H9 (cell line): ENCODE measurements at regions not wholly inside any gene's neighbourhood (a gene's known extent, or its start where the extent isn't known, plus 50 kb on each side); places are given as distances from the start of the nearest gene placed in this dataset.

Experiments
- DNase-seq: peaks from one replicate; pipeline ENCODE4 v3.0.0-alpha.2; 2017
- H2AFZ ChIP-seq: one replicate; pipeline ENCODE4 v1.6.1; 2013; ENCODE audit warnings: mild to moderate bottlenecking, low read length, control low read depth, moderate library complexity
- H2AK5ac ChIP-seq: 2 replicates; pipeline ENCODE4 v1.6.1; 2013; ENCODE audit warnings: low read length, control low read depth, mixed read lengths; ENCODE audit not compliant: insufficient read length
- H2BK120ac ChIP-seq: one replicate; pipeline ENCODE4 v1.6.1; 2013; ENCODE audit warnings: low read depth, mild to moderate bottlenecking, low read length, control low read depth, inconsistent platforms; ENCODE audit not compliant: poor library complexity, severe bottlenecking
- H2BK12ac ChIP-seq: 2 replicates; pipeline ENCODE4 v1.6.1; 2013; ENCODE audit warnings: low read length, control low read depth, mixed read lengths, low read depth; ENCODE audit not compliant: insufficient read length
- H2BK15ac ChIP-seq: 2 replicates; pipeline ENCODE4 v1.6.1; 2013; ENCODE audit warnings: low read depth, low read length, control low read depth
- H2BK20ac ChIP-seq: one replicate; pipeline ENCODE4 v1.6.1; 2013; ENCODE audit warnings: low read depth, mild to moderate bottlenecking, low read length, control low read depth, inconsistent platforms; ENCODE audit not compliant: poor library complexity, severe bottlenecking
- H2BK5ac ChIP-seq: 2 replicates; pipeline ENCODE4 v1.6.1; 2013; ENCODE audit warnings: low read length, control low read depth, mixed read lengths; ENCODE audit not compliant: insufficient read length
- H3K14ac ChIP-seq: 2 replicates; pipeline ENCODE4 v1.6.1; 2013; ENCODE audit warnings: low read length, control low read depth; ENCODE audit not compliant: insufficient read depth
- H3K18ac ChIP-seq: 2 replicates; pipeline ENCODE4 v1.6.1; 2013; ENCODE audit warnings: low read depth, mild to moderate bottlenecking, mixed read lengths, low read length, control low read depth; ENCODE audit not compliant: insufficient read length
- H3K23ac ChIP-seq: 2 replicates; pipeline ENCODE4 v1.6.1; 2013; ENCODE audit warnings: low read length, control low read depth, mixed read lengths, low read depth; ENCODE audit not compliant: insufficient read length
- H3K23me2 ChIP-seq: 2 replicates; pipeline ENCODE4 v1.6.1; 2013; ENCODE audit warnings: low read depth, mild to moderate bottlenecking, mixed read lengths, low read length, control low read depth; ENCODE audit not compliant: insufficient read length, poor library complexity, severe bottlenecking
- H3K27ac ChIP-seq: 2 replicates; pipeline ENCODE4 v1.5.1; 2013; ENCODE audit warnings: low read length, control low read depth, mixed read lengths, low read depth; ENCODE audit not compliant: insufficient read length
- H3K27me3 ChIP-seq: 2 replicates; pipeline ENCODE4 v1.6.1; 2013; ENCODE audit warnings: low read length, control low read depth, inconsistent platforms; ENCODE audit not compliant: insufficient read depth
- H3K4ac ChIP-seq: 2 replicates; pipeline ENCODE4 v1.6.1; 2013; ENCODE audit warnings: low read depth, mild to moderate bottlenecking, control low read depth, inconsistent platforms, low read length, moderate library complexity
- H3K4me1 ChIP-seq: 2 replicates; pipeline ENCODE4 v1.6.1; 2013; ENCODE audit warnings: low read length, control low read depth, inconsistent platforms; ENCODE audit not compliant: insufficient read depth
- H3K4me2 ChIP-seq: 2 replicates; pipeline ENCODE4 v1.6.1; 2013; ENCODE audit warnings: low read length, control low read depth, mixed read lengths; ENCODE audit not compliant: insufficient read length, insufficient read depth
- H3K56ac ChIP-seq: 2 replicates; pipeline ENCODE4 v1.6.1; 2013; ENCODE audit warnings: low read depth, mild to moderate bottlenecking, mixed read lengths, low read length, control low read depth; ENCODE audit not compliant: insufficient read length
- H3K79me1 ChIP-seq: 2 replicates; pipeline ENCODE4 v1.6.1; 2013; ENCODE audit warnings: low read depth, mild to moderate bottlenecking, moderate library complexity, low read length, control low read depth, inconsistent platforms; ENCODE audit not compliant: insufficient read depth, poor library complexity, severe bottlenecking
- H3K79me2 ChIP-seq: 2 replicates; pipeline ENCODE4 v1.6.1; 2013; ENCODE audit warnings: low read length, control low read depth, inconsistent platforms; ENCODE audit not compliant: insufficient read depth
- H3K9ac ChIP-seq: 2 replicates; pipeline ENCODE4 v1.6.1; 2013; ENCODE audit warnings: low read length, control low read depth, mixed read lengths; ENCODE audit not compliant: insufficient read length; ENCODE audit errors: extremely low read depth
- H3K9me3 ChIP-seq: one replicate; pipeline ENCODE4 v1.6.1; 2013; ENCODE audit warnings: low read depth, low read length, inconsistent platforms; ENCODE audit not compliant: control insufficient read depth
- H3T11ph ChIP-seq: one replicate; pipeline ENCODE4 v1.6.1; 2013; ENCODE audit warnings: mild to moderate bottlenecking, low read length, control low read depth, inconsistent platforms
- H4K20me1 ChIP-seq: one replicate; pipeline ENCODE4 v1.6.1; 2013; ENCODE audit not compliant: control insufficient read depth, insufficient read length, insufficient read depth
- H4K5ac ChIP-seq: 2 replicates; pipeline ENCODE4 v1.6.1; 2013; ENCODE audit warnings: low read depth, mild to moderate bottlenecking, mixed read lengths, low read length, control low read depth; ENCODE audit not compliant: insufficient read length
- H4K8ac ChIP-seq: replicated peaks from 2 replicates; pipeline ENCODE4 v1.6.1; 2013; ENCODE audit warnings: low read length, control low read depth, mixed read lengths, low read depth; ENCODE audit not compliant: insufficient read length
- H4K91ac ChIP-seq: 2 replicates; pipeline ENCODE4 v1.6.1; 2013; ENCODE audit warnings: low read depth, mild to moderate bottlenecking, moderate library complexity, mixed read lengths, low read length, control low read depth; ENCODE audit not compliant: insufficient read length
- H3K27ac Mint-ChIP-seq, 3 experiments: 2 replicates in 2 of 3; 3 replicates in 1 of 3; pipeline ENCODE4 v1.8.0; 2020 to 2021; ENCODE audit warnings: mixed read lengths in 3 of 3, mild to moderate bottlenecking in 1 of 3, moderate library complexity in 1 of 3
- H3K27me3 Mint-ChIP-seq: 2 replicates; pipeline ENCODE4 v1.8.0; 2021; ENCODE audit warnings: low read depth, mild to moderate bottlenecking, moderate library complexity, mixed read lengths
- H3K36me3 Mint-ChIP-seq, 3 experiments: 2 replicates in 2 of 3; 3 replicates in 1 of 3; pipeline ENCODE4 v1.8.0; 2020 to 2021; ENCODE audit warnings: low read depth in 3 of 3, mixed read lengths in 3 of 3; ENCODE audit not compliant: insufficient read depth in 1 of 3
- H3K4me1 Mint-ChIP-seq, 2 experiments: 2 replicates each; pipeline ENCODE4 v1.8.0; 2020; ENCODE audit warnings: mixed read lengths in 2 of 2
- H3K4me3 Mint-ChIP-seq, 2 experiments: 2 replicates in 1 of 2; 3 replicates in 1 of 2; pipeline ENCODE4 v1.8.0; 2020 to 2021; ENCODE audit warnings: mild to moderate bottlenecking in 2 of 2, mixed read lengths in 2 of 2, moderate library complexity in 1 of 2
- H3K9me3 Mint-ChIP-seq, 2 experiments: 2 replicates in 1 of 2; 3 replicates in 1 of 2; pipeline ENCODE4 v1.8.0; 2020; ENCODE audit warnings: mild to moderate bottlenecking in 2 of 2, mixed read lengths in 2 of 2, moderate library complexity in 1 of 2
- CTCF ChIP-seq: fragments of 200-600 bp; sonication (generic); conservative IDR thresholded peaks from 3 replicates; pipeline ENCODE4 v1.8.0; 2021; ENCODE audit warnings: antibody characterized with exemption, mild to moderate bottlenecking

DNA sequence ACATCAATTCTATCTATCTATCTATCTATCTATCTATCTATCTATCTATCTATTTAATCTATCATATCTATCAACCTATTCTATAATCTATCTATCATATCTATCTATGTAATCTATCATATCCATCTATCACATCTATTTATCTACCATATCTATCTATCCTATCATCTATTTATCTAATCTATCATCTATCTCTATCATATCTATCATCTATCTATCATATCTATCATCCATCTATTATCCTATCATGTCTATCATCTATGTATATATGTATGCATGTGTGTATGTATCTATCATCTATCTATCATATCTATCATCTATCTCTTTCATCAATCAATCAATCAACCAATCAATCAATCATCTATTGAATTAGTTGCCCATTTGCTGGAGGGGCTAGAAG, 159.3 kb upstream of the GALNT17 start:
- no peak overlapping the region for H2AFZ ChIP-seq
- H3K9me3 Mint-ChIP-seq = peaks cover 16 to 18% of the 10 kb centered on the region in 2 experiments

More for the DNA sequence above, 159.3 kb upstream of the GALNT17 start:
- Mint-ChIP-seq H3K36me3 (peaks cover 10 to 22% (median 17%) of the 10 kb centered on the region in 3 experiments), H3K4me3 (no peak overlapping the region), H3K27ac (no peak overlapping the region), H3K27me3 (peaks cover 2% of the 10 kb centered on the region; the same call in 1 of the 2 replicates), H3K4me1 (peaks cover 2 to 3% of the 10 kb centered on the region in 2 experiments; a peak in 2 of 4 replicates)
- Histone ChIP-seq H2BK20ac (no peak overlapping the region), H4K5ac (no peak overlapping the region), H2AK5ac (no peak overlapping the region), H3K27ac (no peak overlapping the region), H3K4me2 (no peak overlapping the region), H4K91ac (no peak overlapping the region), H3K9ac (no peak overlapping the region), H2BK12ac (no peak overlapping the region), H3K4me1 (no peaks in the 10 kb centered on the region), H3K4ac (no peak overlapping the region), H3K23me2 (no peaks in the 10 kb centered on the region), H4K20me1 (no peaks in the 10 kb centered on the region), H3K56ac (no peak overlapping the region), H3K14ac (no peak overlapping the region), H3T11ph (no peak overlapping the region), H2BK5ac (no peak overlapping the region), H4K8ac (no peak overlapping the region), H3K9me3 (peaks cover 11% of the 10 kb centered on the region), H2BK120ac (no peak overlapping the region), H3K18ac (no peak overlapping the region), H3K27me3 (no peaks in the 10 kb centered on the region), H3K23ac (no peak overlapping the region), H3K79me2 (no peaks in the 10 kb centered on the region), H2BK15ac (no peak overlapping the region), H3K79me1 (no peaks in the 10 kb centered on the region)
- TF ChIP-seq CTCF = no peak
- DNase-seq = no peak
